ENCODE measurements at regions not wholly inside any gene's neighbourhood (a gene's known extent, or its start where the extent isn't known, plus 50 kb on each side); places are given as distances from the start of the nearest gene placed in this dataset.

DNA sequence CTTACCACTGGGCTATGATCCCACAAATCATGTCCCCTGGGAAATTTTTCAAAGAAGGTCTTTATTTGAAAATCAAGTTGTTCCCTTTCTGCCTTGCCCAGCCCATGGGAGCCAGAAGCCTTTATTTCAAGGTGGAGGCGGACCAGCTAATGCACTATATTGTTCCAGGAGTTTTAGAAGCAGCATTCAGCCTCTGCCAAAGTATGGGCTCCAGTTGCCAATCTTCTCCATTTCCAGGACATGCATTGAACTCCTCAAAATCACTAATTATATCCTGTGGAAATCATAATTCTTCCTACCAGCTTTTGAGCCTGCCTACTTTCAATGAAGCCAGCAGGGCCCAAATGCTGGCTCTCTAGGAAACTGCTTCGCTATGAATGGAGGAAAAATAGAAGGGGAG lies 195.8 kb downstream of the RAD51AP2 start:
- Histone ChIP-seq H3K4me3 (no peak overlapping the region), H4K20me1 (ENCODE audit: control insufficient read depth, insufficient read depth) (no peaks in the 10 kb centered on the region), H3K4me2 (ENCODE audit: control insufficient read depth, insufficient read depth) (no peak overlapping the region), H3K27ac (ENCODE audit: control insufficient read depth, insufficient read depth) (no peak overlapping the region), H3K27me3 (replicated peaks in 1 of 2; ENCODE audit: control insufficient read depth in 2 of 2, insufficient read depth in 2 of 2, low read length in 1 of 2) (no peaks in the 10 kb centered on the region), H3K79me2 (ENCODE audit: control insufficient read depth, insufficient read depth, low read length) (no peaks in the 10 kb centered on the region), H3K9ac (ENCODE audit: control insufficient read depth, insufficient read depth, low read length) (no peak overlapping the region), H3K36me3 (ENCODE audit: control insufficient read depth in 2 of 2, insufficient read depth in 2 of 2, low read length in 1 of 2) (no peaks in the 10 kb centered on the region), H3K9me3 (replicated peaks; ENCODE audit: control insufficient read depth, insufficient read depth, low read length) (no peaks in the 10 kb centered on the region), H3K4me1 (ENCODE audit: control insufficient read depth, insufficient read depth, low read length) (no peaks in the 10 kb centered on the region), H2AFZ (ENCODE audit: control insufficient read depth, low read depth, low read length) (no peak overlapping the region)
- ATAC-seq = no peak
- no peak for FAIRE-seq
- RAD21 ChIA-PET (ENCODE audit: unreplicated experiment) = no interaction called here
- WGBS (ENCODE audit: insufficient coverage, insufficient replicate concordance, low lambda C conversion rate, missing lambda C conversion rate) = 14% methylated on average over 2 of the region's 2 CpGs
- BruUV-seq (replicated peaks) = no TSS peak
- in situ Hi-C loops (cut with MboI) = no loop called here
- TF ChIP-seq EP300 (IDR thresholded peaks at IDR 0.05; ENCODE audit: borderline replicate concordance in 1 of 2, control insufficient read depth in 1 of 2, low read depth in 2 of 2, low read length in 2 of 2) (no peak), SIX5 (IDR thresholded peaks at IDR 0.05; ENCODE audit: low read depth, low read length, severe bottlenecking) (no peak), MAX (IDR thresholded peaks at IDR 0.05; ENCODE audit: low read depth, low read length) (no peak), RAD51 (IDR thresholded peaks at IDR 0.05) (no peak)
- DNase-seq (ENCODE audit: low read depth, low spot score) = no peak
- POLR2A ChIA-PET = no interaction called here
- SMC1A ChIA-PET (ENCODE audit: uncharacterized antibody, unreplicated experiment) = no interaction called here
- CTCF ChIA-PET = interaction anchor here (1.2 kb wide), 1 partner anchor 12 kb away, joined by 3 read pairs; no protein-coding TSS in a partner anchor
- intact Hi-C loops (cut with micrococcal nuclease; ENCODE audit: unreplicated experiment) = no loop called here

DNA sequence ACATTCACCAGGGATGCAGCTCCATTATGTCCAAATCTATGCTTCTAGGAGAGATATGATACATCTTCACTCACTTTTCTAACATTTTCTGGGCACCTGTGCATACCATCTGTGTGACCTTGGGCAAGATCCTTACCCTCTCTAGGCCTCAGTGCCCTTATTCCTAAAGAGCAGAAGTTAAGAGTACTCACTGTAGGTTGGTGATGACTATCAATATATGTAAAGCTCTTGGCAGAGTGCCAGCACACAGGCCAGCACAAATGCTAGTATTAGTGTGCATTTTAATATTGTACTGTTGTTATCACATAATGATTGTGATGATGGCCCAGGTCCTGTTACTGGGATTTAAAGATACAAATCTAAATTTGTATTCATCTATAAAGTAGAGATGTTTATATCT lies 199.2 kb downstream of the RAD51AP2 start:
- RAD21 ChIA-PET (ENCODE audit: unreplicated experiment) = no interaction called here
- no peak overlapping the region for H3K4me2 ChIP-seq (ENCODE audit: control insufficient read depth, insufficient read depth)
- no peaks in the 10 kb centered on the region for H3K36me3 ChIP-seq (ENCODE audit: control insufficient read depth in 2 of 2, insufficient read depth in 2 of 2, low read length in 1 of 2)
- SMC1A ChIA-PET (ENCODE audit: uncharacterized antibody, unreplicated experiment) = no interaction called here
- BruUV-seq (replicated peaks) = no TSS peak
- intact Hi-C loops (cut with micrococcal nuclease; ENCODE audit: unreplicated experiment) (no loop called here), in situ Hi-C loops (cut with MboI) (no loop called here)
- CTCF ChIA-PET = interaction anchor here (0.6 to 1.9 kb wide), 2 partner anchors 9 to 68 kb away, joined by 3 to 7 read pairs; no protein-coding TSS in a partner anchor
- H4K20me1 ChIP-seq (ENCODE audit: control insufficient read depth, insufficient read depth) = no peaks in the 10 kb centered on the region
- FAIRE-seq = no peak
- H2AFZ ChIP-seq (ENCODE audit: control insufficient read depth, low read depth, low read length) = no peak overlapping the region
- H3K4me1 ChIP-seq (ENCODE audit: control insufficient read depth, insufficient read depth, low read length) = no peaks in the 10 kb centered on the region
- H3K9me3 ChIP-seq (replicated peaks; ENCODE audit: control insufficient read depth, insufficient read depth, low read length) = no peaks in the 10 kb centered on the region
- H3K9ac ChIP-seq (ENCODE audit: control insufficient read depth, insufficient read depth, low read length) = no peak overlapping the region
- no peak overlapping the region for H3K27ac ChIP-seq (ENCODE audit: control insufficient read depth, insufficient read depth)
- no peak for DNase-seq (ENCODE audit: low read depth, low spot score)
- H3K27me3 ChIP-seq (replicated peaks in 1 of 2; ENCODE audit: control insufficient read depth in 2 of 2, insufficient read depth in 2 of 2, low read length in 1 of 2) = no peaks in the 10 kb centered on the region
- no peak for ATAC-seq
- POLR2A ChIA-PET = no interaction called here
- H3K79me2 ChIP-seq (ENCODE audit: control insufficient read depth, insufficient read depth, low read length) = no peaks in the 10 kb centered on the region
- no peak overlapping the region for H3K4me3 ChIP-seq
- TF ChIP-seq NBN (IDR thresholded peaks at IDR 0.05) (no peak), TCF3 (IDR thresholded peaks at IDR 0.05; ENCODE audit: borderline replicate concordance, insufficient read depth, low read depth, low read length) (no peak), WRNIP1 (IDR thresholded peaks at IDR 0.05; ENCODE audit: borderline replicate concordance, low read depth, low read length) (no peak), TCF7 (IDR thresholded peaks at IDR 0.05; ENCODE audit: borderline replicate concordance) (no peak), REST (IDR thresholded peaks at IDR 0.05; ENCODE audit: low read depth, low read length) (no peak), HDAC2 (IDR thresholded peaks at IDR 0.05) (no peak), ZNF622 (IDR thresholded peaks at IDR 0.05) (no peak), SUPT20H (IDR thresholded peaks at IDR 0.05; ENCODE audit: borderline replicate concordance, control insufficient read depth, low read depth, low read length) (no peak), ZNF24 (IDR thresholded peaks at IDR 0.05) (no peak), PAX8 (IDR thresholded peaks at IDR 0.05) (no peak)
- TF ChIP-seq, protein P1, sequence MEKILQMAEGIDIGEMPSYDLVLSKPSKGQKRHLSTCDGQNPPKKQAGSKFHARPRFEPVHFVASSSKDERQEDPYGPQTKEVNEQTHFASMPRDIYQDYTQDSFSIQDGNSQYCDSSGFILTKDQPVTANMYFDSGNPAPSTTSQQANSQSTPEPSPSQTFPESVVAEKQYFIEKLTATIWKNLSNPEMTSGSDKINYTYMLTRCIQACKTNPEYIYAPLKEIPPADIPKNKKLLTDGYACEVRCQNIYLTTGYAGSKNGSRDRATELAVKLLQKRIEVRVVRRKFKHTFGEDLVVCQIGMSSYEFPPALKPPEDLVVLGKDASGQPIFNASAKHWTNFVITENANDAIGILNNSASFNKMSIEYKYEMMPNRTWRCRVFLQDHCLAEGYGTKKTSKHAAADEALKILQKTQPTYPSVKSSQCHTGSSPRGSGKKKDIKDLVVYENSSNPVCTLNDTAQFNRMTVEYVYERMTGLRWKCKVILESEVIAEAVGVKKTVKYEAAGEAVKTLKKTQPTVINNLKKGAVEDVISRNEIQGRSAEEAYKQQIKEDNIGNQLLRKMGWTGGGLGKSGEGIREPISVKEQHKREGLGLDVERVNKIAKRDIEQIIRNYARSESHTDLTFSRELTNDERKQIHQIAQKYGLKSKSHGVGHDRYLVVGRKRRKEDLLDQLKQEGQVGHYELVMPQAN (conservative IDR thresholded peaks at IDR 0.05) = no peak
